GM21786 (cell line): ENCODE measurements at regions not wholly inside any gene's neighbourhood (a gene's known extent, or its start where the extent isn't known, plus 50 kb on each side); places are given as distances from the start of the nearest gene placed in this dataset.
"Not testable (repeated sequence)": the region's sequence is repeated elsewhere in the genome, so short reads cannot be mapped to it uniquely, and the experiment has no call there.

Experiments used
- ATAC-seq: cut with Tn5 transposase; IDR thresholded peaks from one replicate; pipeline ENCODE4 v1.9.1; 2021; ENCODE audit not compliant: unreplicated experiment

DNA sequence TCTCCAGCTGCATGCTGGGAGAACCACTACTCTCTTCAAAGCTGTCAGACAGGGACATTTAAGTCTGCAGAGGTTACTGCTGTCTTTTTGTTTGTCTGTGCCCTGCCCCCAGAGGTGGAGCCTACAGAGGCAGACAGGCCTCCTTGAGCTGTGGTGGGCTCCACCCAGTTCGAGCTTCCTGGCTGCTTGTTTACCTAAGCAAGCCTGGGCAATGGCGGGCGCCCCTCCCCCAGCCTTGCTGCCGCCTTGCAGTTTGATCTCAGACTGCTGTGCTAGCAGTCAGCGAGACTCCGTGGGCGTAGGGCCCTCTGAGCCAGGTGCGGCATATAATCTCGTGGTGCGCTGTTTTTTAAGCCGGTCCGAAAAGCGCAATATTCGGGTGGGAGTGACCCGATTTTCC lies 215.0 kb downstream of the STIM2 start:
- ATAC-seq = not testable (repeated sequence)

DNA sequence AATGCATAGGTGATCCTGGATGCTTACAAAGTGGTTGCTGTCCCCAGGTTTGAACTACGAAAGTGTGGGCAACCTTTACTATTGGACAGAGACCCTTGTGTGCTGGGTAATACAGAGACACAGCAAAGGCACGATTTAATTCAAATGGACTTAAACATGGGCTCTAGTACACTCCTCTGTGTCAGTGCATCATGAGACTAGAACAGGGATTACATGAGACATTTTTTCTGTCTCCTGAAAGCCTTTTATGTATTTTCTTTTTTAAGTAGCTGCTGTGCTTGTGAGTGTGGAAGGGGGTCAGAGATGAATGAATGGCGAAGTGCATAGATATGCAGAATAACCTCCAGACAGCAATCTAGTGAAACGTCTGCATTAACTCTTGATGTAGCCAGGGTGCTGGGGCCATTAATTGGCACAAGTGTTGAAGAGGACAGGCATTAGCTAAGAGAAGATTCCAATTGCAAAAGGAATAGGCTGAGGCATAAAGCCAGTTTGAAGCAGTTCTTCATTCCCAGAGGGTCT lies 218.4 kb downstream of the STIM2 start:
- no peak for ATAC-seq

DNA sequence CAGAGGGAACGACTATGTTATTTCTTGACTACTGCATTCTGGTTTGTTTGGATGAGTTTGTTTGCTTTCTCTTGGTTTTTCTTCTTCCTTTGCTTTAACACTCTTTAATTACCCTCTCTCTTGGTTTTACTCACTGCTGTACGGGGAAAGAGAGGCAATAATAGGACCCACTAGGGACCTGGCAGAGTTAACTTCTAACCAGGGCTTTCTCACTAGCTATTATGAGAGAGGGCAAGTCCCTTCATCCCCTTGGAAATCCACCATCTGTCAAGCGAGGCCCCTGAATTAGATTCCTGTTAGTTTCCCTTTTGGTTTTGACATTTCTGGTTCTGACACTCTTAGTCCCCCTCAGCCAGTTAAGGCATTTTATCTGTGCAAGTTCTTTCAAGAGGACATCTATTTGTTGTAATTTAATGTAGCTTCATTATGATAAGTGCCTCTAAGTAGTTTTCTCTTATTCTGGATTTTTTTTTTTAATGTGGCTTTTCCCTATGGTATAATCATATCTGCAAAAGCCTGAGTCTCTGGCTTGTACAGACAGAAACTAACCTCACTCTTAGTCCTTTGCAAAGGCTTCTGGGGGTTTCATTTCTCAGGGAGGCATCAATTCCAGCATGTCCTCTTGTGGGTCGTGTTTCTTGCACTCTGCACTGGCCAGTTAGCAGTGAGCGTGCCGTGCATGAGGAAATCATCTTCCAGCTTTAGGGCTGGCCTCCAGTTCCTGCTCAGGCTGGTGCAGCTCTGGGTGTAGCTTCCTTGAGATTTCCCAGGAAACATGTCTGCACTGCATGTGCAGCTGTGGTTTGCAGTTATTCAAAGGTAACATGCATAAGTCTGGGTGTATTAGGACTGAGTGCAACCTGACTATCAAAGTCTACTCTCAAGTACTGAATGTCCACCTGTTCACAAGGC lies 221.3 kb downstream of the STIM2 start:
- ATAC-seq = peak; percentile 76

DNA sequence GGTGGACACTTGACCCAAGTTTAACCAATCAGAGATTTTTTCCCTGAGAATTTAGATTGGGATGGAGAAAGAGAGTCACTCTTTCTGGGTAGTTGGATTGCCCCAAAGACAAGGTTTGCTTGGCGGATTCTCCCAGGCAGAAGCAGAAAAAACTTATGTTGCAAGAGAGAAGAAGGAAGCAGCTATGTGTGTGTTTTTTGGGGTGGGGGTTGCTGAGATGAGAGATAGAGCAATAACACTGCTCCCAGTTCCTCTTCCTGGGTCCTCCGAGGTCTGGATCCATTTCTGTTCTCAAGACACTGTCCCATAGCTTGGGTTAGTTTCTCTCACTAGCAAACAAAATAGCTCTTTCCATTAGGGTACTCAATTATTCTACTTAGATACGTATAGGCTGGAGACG lies 222.1 kb downstream of the STIM2 start:
- ATAC-seq = no peak

DNA sequence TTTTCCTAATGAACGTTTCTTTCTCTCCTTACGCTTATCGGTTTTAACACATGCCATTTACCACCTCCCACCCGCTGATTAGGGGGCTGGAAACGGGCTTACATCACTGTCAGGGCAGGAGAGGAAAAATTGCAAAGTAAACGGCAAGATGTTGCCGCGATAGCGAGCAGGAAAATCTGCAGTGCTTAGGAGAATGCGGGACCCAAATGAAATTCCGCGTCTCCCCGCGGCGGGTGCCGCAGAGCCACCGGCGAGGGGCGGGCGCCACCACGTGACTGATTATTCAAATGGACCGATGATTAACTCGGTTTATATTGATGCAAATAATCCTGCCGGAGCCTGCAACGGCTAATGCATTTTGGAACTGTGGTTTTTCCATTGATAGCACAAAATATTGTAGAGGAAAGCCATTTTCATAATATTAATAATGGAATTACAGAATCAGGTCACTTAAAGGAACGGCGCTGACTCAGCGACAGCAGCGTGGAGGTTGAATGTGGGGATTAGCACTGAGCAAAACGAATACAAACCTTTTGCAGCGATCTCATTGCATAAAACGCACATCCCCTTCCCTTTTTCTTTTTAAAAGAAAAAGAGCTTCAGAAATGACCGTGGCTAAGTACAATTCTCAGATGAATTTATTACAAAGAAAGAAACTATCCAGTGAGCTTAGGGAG lies 224.2 kb downstream of the STIM2 start:
- ATAC-seq = no peak

DNA sequence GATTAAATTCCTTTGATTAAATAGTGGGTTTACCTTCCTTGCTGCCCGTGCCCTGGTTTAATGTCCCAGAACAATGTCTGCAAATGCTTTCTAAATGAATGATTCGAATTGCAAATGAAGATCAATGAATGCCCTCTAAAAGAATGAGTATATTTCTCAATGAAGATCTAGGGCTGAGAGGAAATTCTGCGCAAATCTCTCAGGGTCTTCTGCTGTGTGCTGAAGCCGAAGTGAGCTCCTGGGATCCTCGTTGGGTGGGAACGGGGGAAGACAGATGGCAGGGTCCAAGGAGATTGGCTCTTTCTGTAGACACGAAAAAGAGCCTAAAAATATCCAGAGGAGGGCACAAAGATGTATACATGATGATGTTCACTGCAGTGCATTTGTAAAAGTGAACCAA lies 224.8 kb downstream of the STIM2 start:
- ATAC-seq = no peak

DNA sequence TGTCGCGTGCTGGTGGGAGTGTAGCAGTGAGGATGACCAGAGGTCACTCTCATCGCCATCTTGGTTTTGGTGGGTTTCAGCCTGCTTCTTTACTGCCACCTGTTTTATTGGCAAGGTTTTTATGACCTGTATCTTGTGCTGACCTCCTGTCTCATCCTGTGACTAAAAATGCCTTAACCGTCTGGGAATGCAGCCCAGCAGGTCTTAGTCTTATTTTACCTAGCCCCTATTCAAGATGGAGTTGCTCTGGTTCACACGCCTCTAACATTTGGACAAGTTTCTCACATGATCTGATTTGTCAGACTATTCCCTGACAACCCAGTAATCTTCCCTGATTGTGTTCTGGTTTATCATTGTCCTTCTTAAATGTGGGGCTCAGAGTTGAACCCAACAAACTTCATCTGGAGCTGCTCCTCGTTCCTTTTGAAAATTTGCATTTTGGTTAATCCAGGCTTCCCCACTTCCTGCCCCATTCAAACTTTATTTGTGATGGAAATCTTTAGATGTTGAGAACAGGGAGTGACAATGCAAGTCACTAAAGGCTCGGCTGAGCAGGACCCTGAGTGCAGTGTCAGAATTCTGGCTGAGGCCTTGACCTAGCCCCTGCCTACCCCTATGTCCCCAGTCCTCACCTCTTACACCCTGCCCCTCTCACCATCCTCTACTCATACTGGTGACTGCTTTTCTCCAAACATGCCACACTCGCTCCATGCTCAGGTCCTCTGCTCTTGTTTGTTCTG lies 226.8 kb downstream of the STIM2 start:
- no peak for ATAC-seq

DNA sequence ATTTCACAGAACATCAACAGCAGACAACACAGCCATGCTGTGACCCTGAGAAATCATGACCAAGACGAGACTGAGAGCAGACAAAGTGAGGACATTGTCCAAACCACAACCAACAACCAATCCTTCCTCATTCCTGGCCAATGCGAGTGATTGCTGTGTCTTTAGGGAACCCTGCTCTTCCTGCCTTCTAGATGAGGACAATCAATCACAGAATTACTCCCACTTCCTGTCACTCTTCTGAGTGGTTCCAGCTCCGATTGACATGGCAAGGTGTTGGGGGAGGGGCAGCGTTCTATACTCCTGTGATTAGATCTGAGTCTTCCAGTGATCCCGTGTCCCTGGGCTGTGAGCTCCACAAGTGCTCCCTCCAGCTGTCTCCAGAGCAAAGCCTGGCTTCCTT lies 227.8 kb downstream of the STIM2 start:
- ATAC-seq = no peak

DNA sequence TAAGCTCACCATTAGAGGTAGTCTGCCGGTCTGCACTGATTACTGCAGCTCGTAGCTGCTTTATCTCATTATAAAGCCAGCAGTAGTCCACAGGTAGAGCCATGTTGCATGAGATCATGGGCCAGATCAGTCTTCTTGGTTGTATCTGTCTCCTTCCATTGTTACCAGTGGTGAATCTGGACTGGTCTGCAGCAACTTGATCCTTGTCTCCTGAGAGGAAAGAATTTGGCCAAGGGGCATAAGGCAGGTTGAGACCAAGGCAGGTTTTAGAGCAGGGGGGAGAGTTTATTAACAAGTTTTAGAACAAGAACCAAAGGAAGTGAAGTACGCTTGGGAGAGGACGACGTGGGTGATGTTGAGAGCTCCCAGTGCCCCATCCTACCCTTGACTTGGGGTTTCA lies 228.5 kb downstream of the STIM2 start:
- ATAC-seq = no peak

DNA sequence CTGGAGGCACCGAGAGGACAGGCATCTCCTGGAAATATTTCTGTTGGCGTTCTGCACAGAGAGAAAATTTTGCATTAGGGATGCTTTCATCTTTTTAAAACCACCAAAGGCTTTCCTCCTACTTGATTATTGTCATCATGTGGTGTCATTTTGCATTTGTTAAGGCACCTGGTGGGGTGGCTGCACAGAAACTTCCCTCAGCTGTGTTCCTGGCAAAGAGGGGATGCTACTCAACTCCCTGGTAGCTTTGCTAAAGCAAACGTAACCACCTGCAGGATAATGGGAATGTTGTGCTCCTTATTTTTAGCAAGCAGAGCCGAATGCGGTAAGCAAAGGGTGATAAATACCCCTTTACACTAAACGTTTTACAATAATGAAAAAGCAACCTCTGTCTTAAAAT lies 229.8 kb downstream of the STIM2 start:
- ATAC-seq = no peak

DNA sequence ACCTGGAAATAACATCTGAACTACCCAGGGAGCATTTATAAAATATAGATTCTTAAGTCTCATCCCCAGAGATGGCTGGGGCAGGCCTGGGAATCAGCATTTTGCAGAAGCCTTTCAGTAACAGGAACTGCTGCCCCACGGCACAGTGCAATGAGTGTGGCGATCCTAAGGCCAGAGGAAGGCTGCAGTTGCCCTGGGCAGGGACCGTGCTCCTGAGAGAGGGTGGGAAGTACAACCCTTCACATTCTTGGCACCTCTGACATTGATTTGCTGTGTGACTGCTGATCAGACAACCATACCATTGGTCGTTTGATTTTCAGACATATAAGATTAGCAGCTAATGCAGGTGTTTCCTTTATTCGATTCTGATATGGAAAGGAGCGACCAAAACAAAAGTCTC lies 233.6 kb downstream of the STIM2 start:
- no peak for ATAC-seq

DNA sequence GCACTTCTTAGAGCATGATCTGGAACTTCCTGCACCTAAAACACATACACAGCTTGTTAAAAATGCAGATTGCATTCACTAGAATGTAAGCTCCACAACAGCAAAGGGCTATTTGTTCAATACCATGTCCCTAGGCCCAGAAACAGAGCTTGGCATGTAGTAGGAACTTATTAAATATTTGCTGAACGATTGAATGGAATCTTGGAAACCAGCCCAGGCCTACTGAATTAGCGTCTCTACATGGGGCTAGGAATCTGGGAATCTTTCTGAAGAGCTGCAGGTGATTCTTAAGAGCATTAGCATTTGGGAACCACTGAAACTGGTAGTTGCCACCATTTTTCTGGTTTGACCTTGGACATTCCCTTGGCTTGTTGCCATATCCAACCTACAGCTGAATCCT lies 234.1 kb downstream of the STIM2 start:
- no peak for ATAC-seq

DNA sequence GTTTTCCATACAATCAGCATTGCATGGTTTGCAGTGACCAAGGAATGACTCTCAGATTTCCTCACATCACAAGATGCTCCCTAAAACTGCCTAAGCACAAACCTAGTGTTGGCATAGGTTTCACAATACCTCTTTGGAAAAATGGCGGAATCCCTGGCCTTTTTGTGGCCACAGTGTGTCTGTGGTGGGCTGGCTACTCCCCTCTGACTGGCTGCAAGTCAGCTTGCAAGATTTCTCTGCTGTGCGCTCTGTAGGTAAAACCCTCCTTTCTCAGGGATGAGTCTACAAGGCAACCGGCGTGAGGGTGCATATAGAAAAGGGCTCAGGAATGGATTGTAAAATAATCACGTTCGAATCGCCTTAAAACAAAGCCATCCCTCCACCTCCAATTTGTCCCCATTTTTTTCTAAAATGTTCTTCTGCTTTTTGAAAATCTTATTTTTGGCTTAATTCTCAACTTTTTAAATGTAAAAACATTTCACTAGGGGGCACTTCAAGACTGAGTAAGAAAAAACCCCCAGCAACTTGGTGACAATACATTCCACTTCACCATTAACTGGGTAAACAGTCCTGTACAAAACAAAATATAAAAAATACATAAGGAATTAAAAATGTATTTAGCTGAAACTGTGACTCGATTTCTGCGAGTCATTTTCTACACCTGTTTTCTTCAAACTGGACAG lies 235.6 kb downstream of the STIM2 start:
- ATAC-seq = no peak

DNA sequence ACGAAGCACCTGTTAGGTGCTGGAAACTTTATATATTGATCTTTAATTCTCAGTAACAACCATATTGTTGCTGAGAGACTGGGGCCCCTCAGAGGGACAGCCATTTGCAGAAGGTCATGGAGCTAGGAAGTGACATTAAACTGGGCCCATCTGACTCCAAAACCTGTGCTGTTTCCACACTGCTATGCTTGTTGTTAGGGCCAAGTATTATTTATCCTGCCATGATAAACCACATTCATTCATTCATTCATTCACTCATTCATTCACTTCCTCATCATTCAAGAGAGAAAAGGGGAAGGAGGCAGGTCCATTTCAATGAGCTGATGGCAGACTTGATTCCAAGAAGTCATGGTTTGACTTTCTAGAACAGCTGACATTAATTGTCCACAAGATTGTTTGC lies 237.4 kb downstream of the STIM2 start:
- no peak for ATAC-seq

DNA sequence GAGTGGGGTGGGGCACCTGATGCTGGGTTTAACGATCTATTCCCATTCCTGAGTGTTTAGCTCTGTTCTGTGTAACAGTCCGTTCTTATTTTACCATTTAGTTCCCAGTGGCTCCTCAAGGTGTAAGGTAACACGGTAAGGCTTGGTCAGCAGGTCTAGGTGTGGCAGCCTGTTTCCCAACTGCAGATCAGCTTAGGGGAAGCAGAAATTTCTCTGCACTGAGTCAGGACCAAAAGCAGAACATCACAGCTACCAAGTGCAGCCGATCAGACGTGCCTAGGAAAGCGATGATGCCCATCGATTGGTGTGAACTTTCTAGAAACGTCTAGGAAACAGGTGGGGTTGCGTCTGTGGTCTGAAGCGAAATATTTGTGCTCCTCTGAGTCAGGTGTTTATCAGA lies 240.1 kb downstream of the STIM2 start:
- no peak for ATAC-seq

DNA sequence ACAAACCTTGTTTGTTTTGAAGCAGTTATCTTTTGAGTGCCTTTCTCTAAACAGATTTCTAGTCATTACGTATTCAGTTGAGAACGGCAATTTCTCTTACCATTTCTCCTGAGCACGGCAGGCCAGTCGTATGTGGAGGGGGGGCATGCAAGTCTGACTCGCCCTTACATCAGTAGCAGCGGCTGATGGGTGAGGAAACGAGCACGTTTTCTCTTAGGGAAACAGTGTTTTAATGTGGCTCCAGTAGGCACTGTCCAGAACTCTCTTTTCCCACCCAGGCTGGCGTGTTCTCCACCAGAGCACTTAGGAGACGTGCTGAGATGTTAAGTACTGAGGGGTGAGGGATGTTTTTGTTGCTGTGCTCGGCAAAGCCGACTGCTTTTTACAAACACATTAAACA lies 240.5 kb downstream of the STIM2 start:
- ATAC-seq = no peak

DNA sequence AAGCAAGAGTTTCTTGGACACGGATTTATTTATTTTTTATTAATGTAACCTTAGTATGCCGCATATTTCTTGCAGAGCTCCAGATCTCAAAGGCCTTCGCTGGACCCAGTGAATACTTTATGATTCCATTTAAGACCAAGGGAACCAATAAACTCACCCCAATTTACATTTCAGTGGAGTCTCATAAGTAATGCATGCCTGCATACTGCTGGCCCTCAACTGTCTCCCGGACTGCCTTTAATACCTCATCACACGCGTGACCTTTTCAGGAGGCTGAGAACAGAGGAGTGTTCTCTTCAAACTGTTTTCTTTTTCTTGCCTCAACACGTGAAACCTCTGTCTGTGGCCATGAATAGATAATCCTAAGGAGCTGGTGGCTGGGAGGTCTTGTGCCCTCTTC lies 240.9 kb downstream of the STIM2 start:
- ATAC-seq = no peak

DNA sequence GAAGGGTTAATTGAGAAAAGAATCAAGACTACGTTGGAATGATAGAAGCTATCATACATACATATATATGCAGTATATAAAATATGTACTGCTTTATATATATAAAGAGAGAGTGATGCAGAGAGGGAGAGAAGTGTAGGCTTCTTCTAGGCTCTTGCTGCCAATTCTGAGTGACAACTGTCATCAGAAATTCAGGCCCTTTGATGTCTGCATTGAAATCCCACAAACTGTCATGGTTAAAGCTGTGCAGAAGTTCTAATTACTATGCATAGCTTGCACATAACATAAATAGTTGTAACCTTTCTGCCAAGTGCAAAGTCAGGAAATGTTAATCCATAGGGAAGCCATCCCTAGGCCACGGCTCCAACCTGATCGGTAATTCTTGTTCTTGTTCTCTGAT lies 251.0 kb downstream of the STIM2 start:
- ATAC-seq = no peak

DNA sequence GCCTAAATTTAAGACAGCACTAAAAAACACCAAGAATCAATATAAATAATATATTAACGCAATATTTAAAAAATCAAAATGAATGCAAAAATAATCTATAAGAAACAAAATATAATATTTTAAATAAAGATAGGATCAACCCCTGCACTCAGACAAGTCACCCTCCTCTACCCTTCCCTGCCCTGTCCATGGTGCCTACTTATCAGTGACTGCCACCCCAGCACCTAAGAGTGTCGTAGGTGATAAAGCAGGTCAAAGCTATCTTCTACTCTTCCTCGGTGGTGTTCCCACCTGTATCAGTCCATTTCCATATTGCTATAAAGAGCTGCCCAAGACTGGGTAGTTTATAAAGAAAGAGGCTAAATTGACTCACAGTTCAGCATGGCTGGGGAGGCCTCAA lies 251.9 kb downstream of the STIM2 start:
- no peak for ATAC-seq

DNA sequence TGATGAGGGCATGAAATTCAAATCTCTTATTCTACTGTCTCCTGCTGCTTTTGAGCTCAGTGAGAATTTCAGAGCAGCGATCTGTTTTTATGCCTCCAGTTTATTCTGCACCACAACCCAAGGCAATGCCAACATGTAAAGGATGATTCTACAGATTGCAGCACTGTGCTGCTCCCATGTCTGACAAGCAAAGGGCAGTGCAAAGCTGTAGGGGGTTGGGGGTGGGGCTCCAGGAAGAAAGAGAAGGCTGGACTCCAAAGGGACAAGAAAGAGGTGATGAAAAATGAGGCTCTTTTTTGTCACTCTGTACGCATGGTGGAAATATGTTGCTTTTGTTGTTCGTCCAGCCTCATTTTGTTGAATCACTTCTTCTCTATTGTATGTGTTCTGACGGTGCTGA lies 254.6 kb downstream of the STIM2 start:
- ATAC-seq = no peak

DNA sequence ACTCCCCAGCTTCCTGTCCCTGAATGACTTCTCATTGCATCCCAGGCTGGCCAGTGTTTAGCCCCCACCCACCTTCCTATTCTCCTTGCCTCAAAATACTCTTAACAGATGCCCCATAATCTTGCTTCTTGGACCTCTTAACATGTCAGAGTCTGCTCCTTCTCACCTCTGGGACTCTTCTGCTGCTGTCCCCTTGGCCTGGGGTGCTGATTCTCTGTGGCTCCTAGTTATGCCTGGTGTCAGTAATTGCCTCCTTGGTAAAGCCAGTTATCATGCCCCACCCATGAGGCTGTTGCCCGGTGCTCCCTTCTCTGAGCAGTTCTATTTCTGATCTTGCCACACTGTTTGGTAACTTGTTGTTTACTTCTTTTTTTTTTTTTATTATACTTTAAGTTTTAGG lies 256.8 kb downstream of the STIM2 start:
- ATAC-seq = no peak
